Endothelial cell of umbilical vein (primary cell): ENCODE measurements at regions not wholly inside any gene's neighbourhood (a gene's known extent, or its start where the extent isn't known, plus 50 kb on each side); places are given as distances from the start of the nearest gene placed in this dataset.
"Not testable (repeated sequence)": the region's sequence is repeated elsewhere in the genome, so short reads cannot be mapped to it uniquely, and the experiment has no call there.

Source experiments
- BruUV-seq: library from RNA; stranded (reverse); fragments of 400-500 nt; replicated peaks from 2 replicates; lab custom pipeline; 2021; lab: Mats Ljungman, UMichigan
- CTCF ChIA-PET: fragments of 300-600, 350-600 bp; sonication (Branson Sonifier 250); formaldehyde crosslinking; loops from one replicate; lab custom pipeline; 2021; ENCODE audit warnings: antibody characterized with exemption, inconsistent platforms; lab: Charles Lee
- POLR2A ChIA-PET: fragments of 300-600, 350-600 bp; sonication (Branson Sonifier 250); formaldehyde crosslinking; loops from one replicate; lab custom pipeline; 2021; ENCODE audit warnings: antibody characterized with exemption, inconsistent platforms; lab: Charles Lee
- DNase-seq: peaks from one replicate; pipeline ENCODE4 v3.0.0-alpha.2; 2011; ENCODE audit warnings: low read depth, low spot score
- FAIRE-seq: peaks from 2 replicates; lab custom pipeline; 2011; peaks lifted over from hg19 to GRCh38; lab: Jason Lieb, UNC
- H2AFZ ChIP-seq: 2 replicates; pipeline ENCODE4 v1.6.0; 2012; ENCODE audit warnings: low read depth, low read length, control low read depth, inconsistent platforms
- H3K27ac ChIP-seq: 2 replicates; pipeline ENCODE4 v1.5.1; 2011; ENCODE audit warnings: low read depth, mild to moderate bottlenecking, control low read depth, low read length, moderate library complexity; ENCODE audit not compliant: insufficient read depth
- H3K27me3 ChIP-seq, 2 experiments: 2 replicates each; pipeline versions ENCODE4 v1.6.0 to v1.6.1; 2011; ENCODE audit warnings: low read length in 2 of 2, mixed read lengths in 1 of 2; ENCODE audit not compliant: control insufficient read depth in 2 of 2, insufficient read depth in 2 of 2
- H3K36me3 ChIP-seq, 2 experiments: 2 replicates in 1 of 2; 3 replicates in 1 of 2; pipeline ENCODE4 v1.5.1; 2011; ENCODE audit warnings: low read length in 2 of 2, mild to moderate bottlenecking in 1 of 2, moderate library complexity in 1 of 2; ENCODE audit not compliant: control insufficient read depth in 2 of 2, insufficient read depth in 2 of 2; ENCODE audit errors: extremely low read depth in 1 of 2
- H3K4me1 ChIP-seq: 3 replicates; pipeline ENCODE4 v1.5.1; 2011; ENCODE audit warnings: mild to moderate bottlenecking, low read length; ENCODE audit not compliant: control insufficient read depth, insufficient read depth; ENCODE audit errors: extremely low read depth
- H3K4me2 ChIP-seq: 2 replicates; pipeline ENCODE4 v1.6.1; 2011; ENCODE audit warnings: low read length, control low read depth, mixed read lengths; ENCODE audit not compliant: insufficient read depth
- H3K4me3 ChIP-seq, 3 experiments: fragments of 200-600 bp in 1 of 3; sonication (generic), shearing (Covaris generic) in 1 of 3; replicated peaks in 1 of 3; 2 replicates each; pipeline ENCODE4 v1.5.1; 2011 to 2016; ENCODE audit warnings: control low read depth in 3 of 3, low read length in 3 of 3, mild to moderate bottlenecking in 2 of 3, inconsistent platforms in 1 of 3, low read depth in 1 of 3, moderate library complexity in 1 of 3; ENCODE audit not compliant: insufficient read depth in 1 of 3
- H3K79me2 ChIP-seq: 2 replicates; pipeline ENCODE4 v1.6.0; 2012; ENCODE audit warnings: low read length, inconsistent platforms; ENCODE audit not compliant: control insufficient read depth, insufficient read depth
- H3K9ac ChIP-seq: replicated peaks from 2 replicates; pipeline ENCODE3; 2011; ENCODE audit warnings: low read length, control low read depth; ENCODE audit not compliant: insufficient read depth; ENCODE audit errors: extremely low read depth
- H3K9me1 ChIP-seq: replicated peaks from 3 replicates; pipeline ENCODE4 v1.6.0; 2011; ENCODE audit warnings: mild to moderate bottlenecking, low read length; ENCODE audit not compliant: control insufficient read depth, insufficient read depth; ENCODE audit errors: extremely low read depth
- H3K9me3 ChIP-seq: replicated peaks from 2 replicates; pipeline ENCODE4 v1.5.1; 2012; ENCODE audit warnings: low read length, inconsistent platforms; ENCODE audit not compliant: control insufficient read depth, insufficient read depth
- H4K20me1 ChIP-seq: replicated peaks from 2 replicates; pipeline ENCODE3; 2011; ENCODE audit warnings: mild to moderate bottlenecking, low read length; ENCODE audit not compliant: control insufficient read depth, insufficient read depth; ENCODE audit errors: extremely low read depth
- CTCF ChIP-seq, 2 donors: IDR thresholded peaks; 1 replicate in 1 of 2; 2 replicates in 1 of 2; pipeline ENCODE4 v1.5.1; 2011; ENCODE audit warnings: low read length in 2 of 2, mild to moderate bottlenecking in 2 of 2, moderate library complexity in 2 of 2, control low read depth in 1 of 2, inconsistent platforms in 1 of 2, low read depth in 1 of 2; ENCODE audit not compliant: insufficient read depth in 1 of 2; ENCODE audit errors: extremely low read depth in 1 of 2
- EZH2 ChIP-seq: IDR thresholded peaks from 2 replicates; pipeline ENCODE4 v1.6.1; 2012; ENCODE audit warnings: borderline replicate concordance, low read depth, mild to moderate bottlenecking, moderate library complexity, low read length, inconsistent platforms; ENCODE audit not compliant: severe bottlenecking
- FOS ChIP-seq: IDR thresholded peaks from 2 replicates; pipeline ENCODE4 v1.6.1; 2011; ENCODE audit warnings: mild to moderate bottlenecking, low read length, moderate library complexity, borderline replicate concordance; ENCODE audit not compliant: insufficient read depth
- GATA2 ChIP-seq: IDR thresholded peaks from 2 replicates; pipeline ENCODE4 v1.7.0; 2011; ENCODE audit warnings: low read depth, mild to moderate bottlenecking, moderate library complexity, mixed read lengths, low read length; ENCODE audit not compliant: insufficient read length, insufficient read depth
- JUN ChIP-seq: IDR thresholded peaks from 2 replicates; pipeline ENCODE4 v1.6.1; 2011; ENCODE audit warnings: borderline replicate concordance, low read depth; ENCODE audit not compliant: insufficient read length, insufficient read depth
- MAX ChIP-seq: IDR thresholded peaks from 2 replicates; pipeline ENCODE4 v1.6.1; 2011; ENCODE audit not compliant: insufficient read depth, insufficient read length
- MYC ChIP-seq: IDR thresholded peaks from one replicate; pipeline ENCODE4 v1.6.1; 2011; ENCODE audit warnings: mild to moderate bottlenecking, low read depth, low read length
- POLR2A ChIP-seq: IDR thresholded peaks from 2 replicates; pipeline ENCODE4 v1.6.1; 2012; ENCODE audit warnings: low read depth, mild to moderate bottlenecking, control low read depth, low read length
- POLR2AphosphoS5 ChIP-seq: IDR thresholded peaks from 2 replicates; pipeline ENCODE4 v1.6.1; 2012; ENCODE audit warnings: low read depth, mild to moderate bottlenecking, control low read depth, low read length, moderate library complexity; ENCODE audit not compliant: insufficient read depth
- dilution Hi-C: fragments of 300-500 bp; cut with MboI; formaldehyde crosslinking; loops from one replicate; pipeline ENCODE4 v1.15.0; 2019; ENCODE audit warnings: low sequenced_read_pairs; ENCODE audit not compliant: extremely low pct_ligation_motif_present
- intact Hi-C: fragments of 100-400 bp; cut with micrococcal nuclease; formaldehyde crosslinking; loops from one replicate; pipeline ENCODE4 v1.10.0; 2022

GRCh38 chr11:100525635-100526034, 161.5 kb upstream of the ARHGAP42 start:
- Histone ChIP-seq H3K4me3 (no peak overlapping the region), H3K27me3 (no peaks in the 10 kb centered on the region), H3K79me2 (no peaks in the 10 kb centered on the region), H3K4me2 (no peak overlapping the region), H3K4me1 (no peaks in the 10 kb centered on the region), H2AFZ (no peak overlapping the region), H3K27ac (no peak overlapping the region), H3K36me3 (no peaks in the 10 kb centered on the region), H3K9ac (no peak overlapping the region), H3K9me1 (no peaks in the 10 kb centered on the region), H3K9me3 (no peaks in the 10 kb centered on the region), H4K20me1 (no peaks in the 10 kb centered on the region)
- intact Hi-C loops (no loop called here), dilution Hi-C loops (no loop called here)
- DNase-seq (no peak), FAIRE-seq (no peak)
- CTCF ChIA-PET, result interaction anchor here (0.7 to 1.5 kb wide), 3 partner anchors 10 to 23 kb away, joined by 3 to 5 read pairs (median 3); no protein-coding TSS in a partner anchor
- POLR2A ChIA-PET, result no interaction called here
- TF ChIP-seq EZH2, result no peak
- no peak for TF ChIP-seq POLR2A
- no TSS peak for BruUV-seq

- no peak overlapping the region for H3K4me2 ChIP-seq
- no peaks in the 10 kb centered on the region for H3K27me3 ChIP-seq
- TF ChIP-seq POLR2A (no peak), FOS (no peak), POLR2AphosphoS5 (no peak), MAX (no peak), MYC (no peak), EZH2 (no peak), CTCF (IDR thresholded peaks at IDR 0.05; ENCODE audit: extremely low read depth in 1 of 2, insufficient read depth in 1 of 2, low read depth in 1 of 2, low read length in 2 of 2) (no peak), GATA2 (no peak), JUN (no peak)
- no peak overlapping the region for H3K4me3 ChIP-seq
- FAIRE-seq (no peak), DNase-seq (no peak)
- H4K20me1 ChIP-seq, result no peaks in the 10 kb centered on the region
- no peaks in the 10 kb centered on the region for H3K9me1 ChIP-seq
- H3K9ac ChIP-seq, result no peak overlapping the region
- CTCF ChIA-PET, result no interaction called here
- H3K4me1 ChIP-seq, result no peaks in the 10 kb centered on the region
- H3K9me3 ChIP-seq, result no peaks in the 10 kb centered on the region
- no peaks in the 10 kb centered on the region for H3K36me3 ChIP-seq
- POLR2A ChIA-PET, result no interaction called here
- no peaks in the 10 kb centered on the region for H3K79me2 ChIP-seq
- no peak overlapping the region for H2AFZ ChIP-seq
- dilution Hi-C loops, result no loop called here
- intact Hi-C loops, result no loop called here
- BruUV-seq, result no TSS peak
- H3K27ac ChIP-seq, result no peak overlapping the region
Observed at GRCh38 chr11:100528872-100529416, 158.1 kb upstream of the ARHGAP42 start.

GRCh38 chr11:100531290-100531689, 155.8 kb upstream of the ARHGAP42 start:
- not testable (repeated sequence) for BruUV-seq, FAIRE-seq

More at GRCh38 chr11:100531290-100531689, 155.8 kb upstream of the ARHGAP42 start:
- DNase-seq, POLR2A ChIA-PET, H2AFZ ChIP-seq, H3K9me1 ChIP-seq, H4K20me1 ChIP-seq, H3K9ac ChIP-seq, H3K36me3 ChIP-seq, H3K27me3 ChIP-seq, intact Hi-C loops, H3K4me1 ChIP-seq, H3K9me3 ChIP-seq, CTCF ChIA-PET, H3K27ac ChIP-seq, H3K4me2 ChIP-seq, dilution Hi-C loops, H3K79me2 ChIP-seq, H3K4me3 ChIP-seq: not testable (repeated sequence)
